ENCODE measurements at regions not wholly inside any gene's neighbourhood (a gene's known extent, or its start where the extent isn't known, plus 50 kb on each side); places are given as distances from the start of the nearest gene placed in this dataset.
A peak's percentile ranks its signal among the peaks of the same experiment; 100 is the strongest.

DNA sequence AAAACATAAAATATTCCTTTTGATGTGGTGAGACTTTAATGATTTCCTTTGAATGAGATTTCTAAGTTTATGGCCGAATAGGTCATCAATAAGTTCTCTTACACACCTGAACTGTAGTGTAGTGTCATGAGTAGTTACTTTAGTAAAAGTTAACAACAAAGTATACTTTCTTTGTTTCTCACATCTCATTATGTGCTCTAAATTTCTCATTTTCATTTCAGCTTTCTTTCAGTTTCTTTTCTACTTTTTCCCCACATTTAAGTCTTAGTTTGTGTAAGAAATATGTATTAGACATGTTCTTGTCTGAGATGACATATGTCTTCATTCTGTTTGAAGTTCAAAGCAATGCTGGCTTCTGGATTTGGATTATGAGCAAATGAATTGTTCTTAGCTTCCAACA is 348.1 kb downstream of the ANKRD7 start:
- peak overlapping the region in 7 of 10 donors; percentile 26 to 77 (median 42) for H3K27ac ChIP-seq
- intact Hi-C loops (cut with DNase I): no loop called here
- no peak for DNase-seq
- H3K4me1 ChIP-seq: no peaks in the 10 kb centered on the region
- no peaks in the 10 kb centered on the region for H3K36me3 ChIP-seq
- peaks cover 0 to 5% (median 0%) of the 10 kb centered on the region in 11 donors for H3K9me3 ChIP-seq
- ATAC-seq: no peak
- TF ChIP-seq, protein P1, sequence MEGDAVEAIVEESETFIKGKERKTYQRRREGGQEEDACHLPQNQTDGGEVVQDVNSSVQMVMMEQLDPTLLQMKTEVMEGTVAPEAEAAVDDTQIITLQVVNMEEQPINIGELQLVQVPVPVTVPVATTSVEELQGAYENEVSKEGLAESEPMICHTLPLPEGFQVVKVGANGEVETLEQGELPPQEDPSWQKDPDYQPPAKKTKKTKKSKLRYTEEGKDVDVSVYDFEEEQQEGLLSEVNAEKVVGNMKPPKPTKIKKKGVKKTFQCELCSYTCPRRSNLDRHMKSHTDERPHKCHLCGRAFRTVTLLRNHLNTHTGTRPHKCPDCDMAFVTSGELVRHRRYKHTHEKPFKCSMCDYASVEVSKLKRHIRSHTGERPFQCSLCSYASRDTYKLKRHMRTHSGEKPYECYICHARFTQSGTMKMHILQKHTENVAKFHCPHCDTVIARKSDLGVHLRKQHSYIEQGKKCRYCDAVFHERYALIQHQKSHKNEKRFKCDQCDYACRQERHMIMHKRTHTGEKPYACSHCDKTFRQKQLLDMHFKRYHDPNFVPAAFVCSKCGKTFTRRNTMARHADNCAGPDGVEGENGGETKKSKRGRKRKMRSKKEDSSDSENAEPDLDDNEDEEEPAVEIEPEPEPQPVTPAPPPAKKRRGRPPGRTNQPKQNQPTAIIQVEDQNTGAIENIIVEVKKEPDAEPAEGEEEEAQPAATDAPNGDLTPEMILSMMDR (IDR thresholded peaks at IDR 0.05): no peak
- H3K27me3 ChIP-seq: no peaks in the 10 kb centered on the region
- H3K4me3 ChIP-seq: no peak overlapping the region
- 55 to 59% methylated on average over 1 of the region's 1 CpG for WGBS, 2 donors

DNA sequence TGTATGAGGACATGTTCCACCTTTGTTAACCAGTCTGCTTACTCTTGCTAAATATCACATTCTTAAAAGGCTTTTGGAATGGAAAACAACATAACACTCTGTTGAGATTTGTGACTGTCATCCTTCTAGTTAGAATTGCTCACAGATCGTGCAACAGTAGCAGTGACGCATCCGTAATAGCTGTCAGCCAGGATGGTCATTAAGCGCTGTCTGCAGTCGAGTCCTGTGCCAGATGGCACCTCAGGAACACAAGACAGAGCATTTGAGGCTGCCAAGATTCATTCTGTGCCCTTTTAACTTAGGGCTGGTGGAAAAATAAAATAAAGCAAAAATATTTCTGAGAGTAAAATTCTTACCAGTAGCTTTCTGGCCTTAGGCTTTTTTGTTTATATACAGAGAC is 348.6 kb downstream of the ANKRD7 start:
- Histone ChIP-seq H3K27me3 (no peaks in the 10 kb centered on the region), H3K4me3 (no peak overlapping the region), H3K4me1 (no peaks in the 10 kb centered on the region), H3K36me3 (no peaks in the 10 kb centered on the region), H3K9me3 (peaks cover 0 to 5% (median 0%) of the 10 kb centered on the region in 11 donors), H3K27ac (peak overlapping the region in 6 of 10 donors; percentile 20 to 77 (median 37))
- intact Hi-C loops (cut with DNase I): no loop called here
- 64 to 68% methylated on average over 5 of the region's 5 CpGs for WGBS, 2 donors
- ATAC-seq: peak in 7 of 8 donors; percentile 47 to 96 (median 85)
- TF ChIP-seq, protein P1 (IDR thresholded peaks at IDR 0.05): no peak
- DNase-seq: peak; percentile 18 to 29

DNA sequence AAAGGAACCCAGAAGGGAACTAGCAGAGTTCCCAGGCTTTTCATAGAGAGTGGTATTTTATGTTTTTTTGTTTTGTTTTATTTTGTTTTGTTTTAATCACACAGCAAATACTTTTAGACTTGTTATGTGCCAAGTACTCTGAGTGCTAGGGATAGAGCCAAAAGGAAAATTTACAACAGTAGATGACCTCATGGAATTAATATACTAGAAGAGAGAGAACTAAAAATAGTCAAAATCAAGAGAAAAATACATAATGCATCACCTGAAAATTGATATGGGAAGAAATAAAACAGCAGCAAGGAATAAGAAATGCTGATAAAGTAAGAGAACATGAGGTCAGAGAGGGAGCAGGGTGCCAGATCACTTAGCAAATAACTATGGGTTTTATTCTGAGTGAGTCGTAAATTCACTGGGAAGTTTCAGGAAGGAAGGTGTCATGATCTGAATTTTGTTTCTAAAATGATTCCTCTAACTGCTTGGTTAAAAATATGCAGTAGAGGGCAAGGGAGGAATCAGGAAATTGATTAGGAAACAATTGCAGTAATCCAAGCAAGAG is 351.0 kb downstream of the ANKRD7 start:
- H3K4me3 ChIP-seq: no peak overlapping the region
- TF ChIP-seq, protein P1 (IDR thresholded peaks at IDR 0.05): no peak
- 38 to 41% methylated on average over 1 of the region's 1 CpG for WGBS, 2 donors
- intact Hi-C loops (cut with DNase I): no loop called here
- H3K27ac ChIP-seq: peak overlapping the region in 6 of 10 donors; percentile 40 to 64 (median 52)
- H3K27me3 ChIP-seq: no peaks in the 10 kb centered on the region
- DNase-seq (no peak), ATAC-seq (peak in 6 of 8 donors; percentile 62 to 79 (median 66))
- H3K36me3 ChIP-seq: no peaks in the 10 kb centered on the region
- H3K4me1 ChIP-seq: no peaks in the 10 kb centered on the region
- peaks cover 0 to 4% (median 0%) of the 10 kb centered on the region in 11 donors for H3K9me3 ChIP-seq

DNA sequence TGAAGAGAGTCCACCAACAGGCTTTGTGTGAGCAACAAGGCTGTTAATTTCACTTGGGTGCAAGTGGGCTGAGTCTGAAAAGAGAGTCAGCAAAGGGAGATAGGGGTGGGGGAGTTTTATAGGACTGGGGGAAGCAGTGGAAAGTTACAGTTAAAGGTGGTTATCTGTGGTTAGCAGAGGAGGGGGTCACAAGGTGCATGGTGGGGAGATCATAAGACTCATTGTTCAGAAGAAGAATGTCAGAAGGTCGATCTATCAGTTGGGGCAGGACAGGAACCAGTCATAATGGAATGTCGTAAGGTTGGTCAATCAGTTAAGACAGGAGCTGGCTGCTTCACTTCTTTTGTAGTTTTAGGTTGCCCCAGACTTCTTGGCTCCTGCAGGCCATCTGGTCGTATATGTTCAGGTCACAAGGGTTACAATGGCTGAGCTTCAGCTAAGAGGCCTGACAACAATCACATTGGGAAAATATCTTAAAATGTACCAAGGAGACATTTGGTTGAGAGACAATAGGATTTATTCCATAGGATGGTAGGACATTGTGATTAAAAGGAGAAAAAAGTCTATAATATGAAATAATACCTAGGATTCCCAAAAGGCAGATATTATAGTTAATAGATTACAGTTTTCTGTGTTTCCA is 356.4 kb downstream of the ANKRD7 start:
- intact Hi-C loops (cut with DNase I): no loop called here
- TF ChIP-seq, protein P1 (IDR thresholded peaks at IDR 0.05): no peak
- H3K4me1 ChIP-seq: no peaks in the 10 kb centered on the region
- no peaks in the 10 kb centered on the region for H3K27me3 ChIP-seq
- H3K36me3 ChIP-seq: no peaks in the 10 kb centered on the region
- H3K4me3 ChIP-seq: no peak overlapping the region
- no peak overlapping the region for H3K27ac ChIP-seq
- WGBS, 2 donors: 43 to 45% methylated on average over 3 of the region's 3 CpGs
- DNase-seq: no peak
- no peak for ATAC-seq
- H3K9me3 ChIP-seq: no peaks in the 10 kb centered on the region

Measured in heart right ventricle (tissue), 16 donors.